Effector memory CD4-positive, alpha-beta T cell (primary cell): ENCODE measurements at regions not wholly inside any gene's neighbourhood (a gene's known extent, or its start where the extent isn't known, plus 50 kb on each side); places are given as distances from the start of the nearest gene placed in this dataset.
"Not testable (repeated sequence)": the region's sequence is repeated elsewhere in the genome, so short reads cannot be mapped to it uniquely, and the experiment has no call there.

Experiments
- DNase-seq, 3 donors: peaks; one replicate each; pipeline ENCODE4 v3.0.0-alpha.2; 2020
- H3K27ac ChIP-seq: 2 replicates; pipeline ENCODE4 v1.7.0; 2013; ENCODE audit warnings: mild to moderate bottlenecking, low read length, moderate library complexity; ENCODE audit not compliant: insufficient read depth, poor library complexity, severe bottlenecking
- H3K27me3 ChIP-seq: replicated peaks from 2 replicates; pipeline ENCODE4 v1.7.0; 2013; ENCODE audit warnings: mild to moderate bottlenecking, low read length; ENCODE audit not compliant: insufficient read depth, control insufficient read depth, poor library complexity, severe bottlenecking
- H3K36me3 ChIP-seq: 2 replicates; pipeline ENCODE4 v1.7.0; 2013; ENCODE audit warnings: mild to moderate bottlenecking, low read length, moderate library complexity; ENCODE audit not compliant: control insufficient read depth, insufficient read depth
- H3K4me1 ChIP-seq: 2 replicates; pipeline ENCODE4 v1.7.0; 2013; ENCODE audit warnings: low read length, mild to moderate bottlenecking; ENCODE audit not compliant: control insufficient read depth, insufficient read depth, poor library complexity, severe bottlenecking
- H3K4me3 ChIP-seq: 2 replicates; pipeline ENCODE4 v1.7.0; 2013; ENCODE audit warnings: low read length, low read depth, mild to moderate bottlenecking; ENCODE audit not compliant: insufficient read depth, poor library complexity, severe bottlenecking
- H3K9me3 ChIP-seq: 2 replicates; pipeline ENCODE4 v1.7.0; 2013; ENCODE audit warnings: mild to moderate bottlenecking, low read length, moderate library complexity; ENCODE audit not compliant: control insufficient read depth

GRCh38 chr1:189751311-189751710, 726.4 kb downstream of the BRINP3 start:
- DNase-seq: no peak
- Histone ChIP-seq H3K27ac (no peak overlapping the region), H3K4me1 (no peaks in the 10 kb centered on the region), H3K27me3 (no peaks in the 10 kb centered on the region), H3K9me3 (no peaks in the 10 kb centered on the region), H3K36me3 (no peaks in the 10 kb centered on the region), H3K4me3 (no peak overlapping the region)

- Histone ChIP-seq H3K4me1 (no peaks in the 10 kb centered on the region), H3K36me3 (no peaks in the 10 kb centered on the region), H3K9me3 (no peaks in the 10 kb centered on the region), H3K4me3 (no peak overlapping the region), H3K27ac (no peak overlapping the region), H3K27me3 (no peaks in the 10 kb centered on the region)
- no peak for DNase-seq
Observed at GRCh38 chr1:189752461-189752995, 725.1 kb downstream of the BRINP3 start.

- not testable (repeated sequence) for DNase-seq, H3K4me1 ChIP-seq, H3K36me3 ChIP-seq
Observed at GRCh38 chr1:189755100-189755499, 722.6 kb downstream of the BRINP3 start.

GRCh38 chr1:189764391-189765320, 713.0 kb downstream of the BRINP3 start:
- Histone ChIP-seq H3K27me3 (no peaks in the 10 kb centered on the region), H3K9me3 (no peaks in the 10 kb centered on the region), H3K27ac (no peak overlapping the region), H3K4me3 (no peak overlapping the region), H3K36me3 (no peaks in the 10 kb centered on the region), H3K4me1 (no peaks in the 10 kb centered on the region)
- no peak for DNase-seq

More at GRCh38 chr1:189755100-189755499, 722.6 kb downstream of the BRINP3 start:
- H3K27me3 ChIP-seq, H3K4me3 ChIP-seq, H3K9me3 ChIP-seq, H3K27ac ChIP-seq: not testable (repeated sequence)

- no peaks in the 10 kb centered on the region for H3K4me1 ChIP-seq
- H3K36me3 ChIP-seq: no peaks in the 10 kb centered on the region
- H3K27ac ChIP-seq: no peak overlapping the region
- H3K4me3 ChIP-seq: no peak overlapping the region
- no peaks in the 10 kb centered on the region for H3K27me3 ChIP-seq
- DNase-seq: no peak
- H3K9me3 ChIP-seq: no peaks in the 10 kb centered on the region
Observed at GRCh38 chr1:189769448-189769847, 708.2 kb downstream of the BRINP3 start.

GRCh38 chr1:189774721-189775287, 702.9 kb downstream of the BRINP3 start:
- H3K9me3 ChIP-seq: no peaks in the 10 kb centered on the region
- no peak for DNase-seq

GRCh38 chr1:189775343-189775742, 702.3 kb downstream of the BRINP3 start:
- Histone ChIP-seq H3K36me3 (no peaks in the 10 kb centered on the region), H3K27ac (no peak overlapping the region), H3K9me3 (no peaks in the 10 kb centered on the region), H3K27me3 (no peaks in the 10 kb centered on the region), H3K4me3 (no peak overlapping the region), H3K4me1 (no peaks in the 10 kb centered on the region)
- DNase-seq: no peak

More at GRCh38 chr1:189774721-189775287, 702.9 kb downstream of the BRINP3 start:
- no peak overlapping the region for H3K4me3 ChIP-seq
- H3K4me1 ChIP-seq: no peaks in the 10 kb centered on the region
- no peaks in the 10 kb centered on the region for H3K36me3 ChIP-seq
- H3K27ac ChIP-seq: no peak overlapping the region
- no peaks in the 10 kb centered on the region for H3K27me3 ChIP-seq

- Histone ChIP-seq H3K36me3 (no peaks in the 10 kb centered on the region), H3K27me3 (no peaks in the 10 kb centered on the region), H3K9me3 (no peaks in the 10 kb centered on the region), H3K4me3 (no peak overlapping the region), H3K4me1 (no peaks in the 10 kb centered on the region), H3K27ac (no peak overlapping the region)
- DNase-seq: no peak
Observed at GRCh38 chr1:189779034-189779433, 698.6 kb downstream of the BRINP3 start.

GRCh38 chr1:189782295-189782694, 695.4 kb downstream of the BRINP3 start:
- Histone ChIP-seq H3K4me1 (no peaks in the 10 kb centered on the region), H3K36me3 (no peaks in the 10 kb centered on the region), H3K4me3 (no peak overlapping the region), H3K27ac (no peak overlapping the region), H3K27me3 (no peaks in the 10 kb centered on the region), H3K9me3 (no peaks in the 10 kb centered on the region)
- no peak for DNase-seq

- H3K4me3 ChIP-seq: no peak overlapping the region
- no peaks in the 10 kb centered on the region for H3K27me3 ChIP-seq
- no peak overlapping the region for H3K27ac ChIP-seq
- no peaks in the 10 kb centered on the region for H3K36me3 ChIP-seq
- no peaks in the 10 kb centered on the region for H3K9me3 ChIP-seq
- no peak for DNase-seq
- no peaks in the 10 kb centered on the region for H3K4me1 ChIP-seq
Observed at GRCh38 chr1:189783456-189783855, 694.2 kb downstream of the BRINP3 start.
